SK-N-SH (cell line): ENCODE measurements at regions not wholly inside any gene's neighbourhood (a gene's known extent, or its start where the extent isn't known, plus 50 kb on each side); places are given as distances from the start of the nearest gene placed in this dataset.

Experiments used
- CTCF ChIP-seq: fragments of 200-600 bp; sonication (generic); IDR thresholded peaks from 2 replicates; pipeline ENCODE4 v1.6.1; 2017; ENCODE audit warnings: antibody characterized with exemption, mild to moderate bottlenecking, moderate library complexity
- POLR2AphosphoS5 ChIP-seq: IDR thresholded peaks from 2 replicates; pipeline ENCODE4 v1.6.1; 2012; ENCODE audit warnings: low read depth, low read length
- RFX5 ChIP-seq: IDR thresholded peaks from 2 replicates; pipeline ENCODE4 v1.6.1; 2012; ENCODE audit warnings: mild to moderate bottlenecking, improper control_type of control experiment, low read length
- USF2 ChIP-seq: fragments of 150-350 bp; IDR thresholded peaks from 2 replicates; pipeline ENCODE4 v1.6.1; 2017; ENCODE audit warnings: antibody characterized with exemption, low read length, low read depth, borderline replicate concordance

- TF ChIP-seq POLR2AphosphoS5: no peak
- no peak for TF ChIP-seq USF2
- TF ChIP-seq CTCF: no peak
- no peak for TF ChIP-seq RFX5
Observed at GRCh38 chr2:66981074-66981473, 416.1 kb upstream of the ETAA1 start.
